GDM1 (cell line): ENCODE measurements at regions not wholly inside any gene's neighbourhood (a gene's known extent, or its start where the extent isn't known, plus 50 kb on each side); places are given as distances from the start of the nearest gene placed in this dataset.
"Not testable (repeated sequence)": the region's sequence is repeated elsewhere in the genome, so short reads cannot be mapped to it uniquely, and the experiment has no call there.

Experiments
- DNase-seq: peaks from one replicate; lab custom pipeline; 2025; lab: John Stamatoyannopoulos, UW

DNA sequence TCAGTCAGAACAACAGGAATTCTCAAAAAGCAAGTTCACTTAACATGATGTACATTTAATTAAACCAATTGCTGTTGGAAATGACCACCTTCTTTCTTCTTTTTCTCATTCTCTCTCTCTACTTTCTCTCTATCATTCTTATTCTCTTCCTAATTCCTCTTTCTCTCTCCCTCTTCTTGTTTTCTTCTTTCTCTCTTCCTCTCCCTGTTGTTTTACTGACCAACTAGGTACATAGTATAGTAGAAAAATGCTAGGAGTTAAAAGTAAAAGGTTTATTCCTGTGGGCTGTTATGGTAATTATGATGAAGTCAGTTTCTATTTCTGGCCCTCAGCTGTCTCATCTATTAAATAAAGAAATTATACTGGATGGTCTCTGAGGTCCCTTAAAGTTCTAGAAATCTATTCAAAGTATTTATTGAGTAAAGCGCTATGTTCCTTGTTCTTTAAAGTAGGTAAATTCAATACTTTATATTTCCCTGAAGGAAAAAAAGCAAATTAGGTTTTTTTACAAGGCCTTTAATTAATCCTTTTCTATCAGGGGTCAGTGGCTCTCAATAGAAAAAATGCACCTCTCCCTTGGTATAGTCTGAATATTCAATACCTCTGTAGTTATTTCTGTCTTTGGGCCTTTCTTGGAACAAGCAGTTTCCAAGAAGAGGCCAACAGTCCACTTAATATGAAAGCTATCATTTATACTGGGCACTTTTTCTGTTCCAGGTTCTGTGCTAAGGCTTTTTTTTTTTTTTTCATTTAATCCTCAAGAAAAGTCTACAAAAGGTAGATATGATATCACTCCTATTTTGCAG, 102.3 kb upstream of the SLC30A5 start:
- DNase-seq: no peak

DNA sequence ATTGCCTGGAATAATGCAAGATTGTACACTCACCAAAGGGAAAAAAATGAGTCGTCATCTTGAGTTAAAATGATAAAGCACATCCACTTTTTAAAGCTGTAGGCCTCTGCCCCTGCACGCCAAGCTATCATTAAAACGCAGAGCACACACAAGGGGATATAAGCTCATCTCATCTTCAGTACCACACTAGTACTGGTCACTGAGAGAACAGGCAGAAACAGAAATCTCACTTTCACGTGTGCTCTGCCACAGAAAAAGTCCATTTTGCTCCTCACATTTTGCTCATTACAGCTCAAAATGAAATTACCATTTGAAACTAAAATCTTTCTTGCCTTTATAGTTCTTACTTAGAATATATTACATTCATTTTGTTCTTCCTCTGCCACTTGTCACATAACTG, 99.2 kb upstream of the SLC30A5 start:
- no peak for DNase-seq

DNA sequence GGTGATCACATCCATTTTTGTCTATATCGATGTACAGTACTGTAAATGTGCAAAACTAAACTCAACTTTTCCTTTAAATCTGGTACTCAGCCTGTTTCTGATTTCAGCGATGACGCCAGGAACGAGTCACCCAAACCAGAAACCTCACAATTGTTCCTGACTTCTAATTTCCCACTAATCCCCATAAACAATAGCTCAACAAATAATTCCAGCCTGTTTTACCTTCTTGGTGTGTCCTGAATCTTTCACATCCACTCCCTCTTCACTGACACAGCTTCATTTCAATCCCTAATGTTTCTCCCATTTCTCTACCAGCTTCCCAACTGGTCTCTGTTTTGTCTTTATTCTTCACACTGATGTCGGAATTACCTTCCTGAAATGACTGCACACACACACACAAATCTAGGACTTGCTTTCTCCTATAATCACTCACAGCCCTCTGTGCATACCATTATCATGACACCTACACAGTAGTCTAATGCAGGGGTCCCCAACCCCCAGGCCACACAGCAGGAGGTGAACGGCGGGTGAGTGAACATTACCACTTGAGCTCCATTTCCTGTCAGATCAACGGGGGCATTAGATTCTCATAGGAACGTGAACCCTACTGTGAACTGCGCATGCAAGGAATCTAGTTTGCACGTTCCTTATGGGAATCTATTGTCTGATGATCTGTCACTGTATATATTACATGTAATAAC, 97.8 kb upstream of the SLC30A5 start:
- no peak for DNase-seq

DNA sequence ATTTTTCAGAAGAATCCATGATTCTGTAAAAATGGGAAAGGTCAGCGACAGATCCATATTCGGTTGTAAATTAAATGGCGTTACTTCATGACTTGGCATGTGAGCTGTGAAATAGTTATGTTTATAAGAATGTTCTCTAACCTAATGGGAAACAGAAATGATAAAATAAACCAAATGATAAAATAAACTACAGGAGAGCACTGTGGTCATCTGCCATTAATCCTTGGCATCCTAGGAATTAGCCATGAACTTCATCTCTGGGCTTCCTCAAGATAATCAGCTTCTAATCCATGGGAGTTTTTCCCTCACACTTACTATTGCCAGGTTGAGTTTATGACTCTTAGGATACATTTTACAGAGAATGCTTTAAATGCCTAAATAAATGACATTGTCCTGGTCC, 94.6 kb upstream of the SLC30A5 start:
- DNase-seq: no peak

DNA sequence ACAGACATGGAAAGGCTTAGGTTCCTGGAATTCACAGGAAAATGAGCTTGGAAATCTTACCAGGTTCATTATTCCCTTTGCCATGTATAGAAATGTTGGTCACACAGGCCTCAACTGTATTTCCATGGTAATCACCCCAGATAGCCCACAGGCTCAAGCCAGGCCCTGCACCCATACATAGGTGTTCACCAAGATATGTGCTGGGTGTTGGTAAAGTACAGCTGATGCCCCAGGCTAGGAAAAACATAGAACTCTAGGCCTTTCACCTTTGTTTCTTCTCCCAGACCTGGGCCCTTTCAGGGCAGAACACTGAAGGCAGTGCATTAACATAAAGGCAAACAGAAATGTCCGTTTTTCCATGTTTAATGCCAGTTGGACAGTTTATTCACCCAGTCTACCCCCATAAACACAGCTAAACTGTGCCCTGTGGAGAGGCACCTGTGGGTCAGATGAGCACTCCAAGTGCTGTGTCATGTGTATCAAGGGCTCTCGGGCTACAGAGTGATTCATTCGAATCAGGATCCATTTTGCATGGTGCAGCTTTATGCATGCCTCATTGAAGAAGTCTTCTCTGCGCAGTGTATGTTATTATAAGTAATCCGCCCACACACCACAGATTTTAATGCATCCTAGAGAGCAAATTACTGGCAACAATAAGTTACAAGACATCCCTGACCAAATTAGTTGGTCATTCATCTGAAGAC, 93.4 kb upstream of the SLC30A5 start:
- DNase-seq: no peak

DNA sequence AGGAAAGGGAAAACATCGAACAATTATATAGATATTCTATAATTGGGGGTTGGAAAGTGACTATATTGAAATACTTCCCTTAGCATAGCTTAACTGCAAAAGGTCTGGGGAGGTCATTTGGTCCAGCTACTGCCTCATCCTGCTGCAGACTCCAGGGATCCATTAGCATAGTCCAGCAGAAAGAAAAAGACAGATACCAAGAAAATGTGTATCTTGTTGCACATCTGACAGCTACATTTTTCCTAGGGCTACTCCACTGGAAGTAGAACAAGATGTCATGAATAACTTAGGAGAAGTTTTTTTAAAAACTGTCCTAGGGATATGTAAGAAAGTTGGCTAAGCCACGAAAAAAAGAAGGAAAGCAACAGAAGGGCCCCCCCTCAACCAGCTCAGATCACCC, 92.9 kb upstream of the SLC30A5 start:
- no peak for DNase-seq

DNA sequence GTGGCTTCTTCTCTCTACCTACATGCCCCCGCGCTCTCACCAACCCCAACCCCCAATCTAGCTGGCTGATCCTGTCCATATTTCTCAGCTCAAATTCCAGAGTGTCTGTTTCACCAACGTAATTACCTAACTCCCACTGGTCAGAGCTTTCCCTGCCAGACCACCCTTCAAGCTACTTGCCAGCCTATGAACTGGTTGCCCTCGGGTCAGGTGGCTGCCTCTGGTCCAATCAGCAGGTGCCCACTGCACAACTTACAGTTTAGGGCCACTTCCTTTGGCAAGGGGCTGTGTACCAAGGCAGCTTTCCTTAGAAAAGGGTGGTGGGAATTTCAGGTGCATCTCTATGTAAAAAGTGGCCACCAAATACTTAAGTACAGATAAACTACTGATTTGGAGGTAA, 92.2 kb upstream of the SLC30A5 start:
- DNase-seq: no peak

DNA sequence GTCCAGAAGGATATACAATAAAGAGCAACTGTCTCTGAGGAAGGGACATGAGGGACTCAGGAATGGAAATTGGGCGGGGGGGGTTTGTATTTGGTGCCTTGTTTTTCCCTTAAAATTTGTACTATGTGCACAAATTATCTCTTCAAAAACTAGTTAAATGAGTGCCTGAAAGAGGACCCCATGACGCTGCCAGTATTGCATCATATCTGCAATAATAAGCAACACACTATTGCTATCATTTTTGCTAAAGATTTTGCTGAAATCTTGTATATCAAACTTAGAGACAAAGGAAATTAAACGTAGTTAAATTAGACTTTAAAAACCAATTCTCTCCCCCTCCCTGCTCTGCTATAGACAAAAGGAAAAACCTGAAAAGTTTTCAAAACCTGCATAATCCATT, 89.7 kb upstream of the SLC30A5 start:
- DNase-seq: no peak

DNA sequence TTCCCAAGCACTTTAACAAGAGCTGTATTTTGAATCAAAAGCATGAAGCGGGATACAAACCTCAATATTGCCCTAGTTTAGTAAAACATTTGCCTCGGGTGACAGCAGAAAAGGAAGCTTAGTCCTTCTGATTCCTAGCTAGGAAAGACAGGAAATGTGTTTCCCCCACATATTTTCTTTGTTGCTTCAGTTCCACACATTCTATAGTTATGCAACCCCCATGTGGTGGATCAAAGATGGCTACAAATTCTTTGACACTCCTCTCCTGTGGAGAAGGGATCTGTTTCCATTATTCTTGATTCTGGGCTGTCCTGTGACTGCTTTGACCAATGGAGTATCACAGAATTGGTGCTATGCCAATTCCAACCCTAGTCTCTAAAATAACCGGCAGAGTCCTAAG, 89.1 kb upstream of the SLC30A5 start:
- no peak for DNase-seq

DNA sequence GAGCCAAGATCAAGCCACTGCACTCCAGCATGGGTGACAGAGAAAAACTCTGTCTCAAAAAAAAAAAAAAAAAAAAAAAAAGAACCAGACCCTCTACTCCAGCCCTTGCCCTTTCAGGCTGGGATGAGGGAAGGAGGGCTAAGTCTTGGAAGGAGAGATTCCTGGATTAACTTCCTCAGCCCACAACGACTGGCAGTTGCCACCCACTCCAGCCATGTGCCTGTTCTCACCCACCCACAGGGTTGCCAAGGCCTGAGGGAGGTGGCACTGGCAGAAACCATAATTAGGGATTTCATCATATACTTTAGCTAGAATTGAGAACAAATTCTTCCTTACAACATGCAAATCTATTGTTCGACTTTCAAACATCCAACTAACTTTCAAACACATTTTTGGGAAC, 87.8 kb upstream of the SLC30A5 start:
- no peak for DNase-seq

DNA sequence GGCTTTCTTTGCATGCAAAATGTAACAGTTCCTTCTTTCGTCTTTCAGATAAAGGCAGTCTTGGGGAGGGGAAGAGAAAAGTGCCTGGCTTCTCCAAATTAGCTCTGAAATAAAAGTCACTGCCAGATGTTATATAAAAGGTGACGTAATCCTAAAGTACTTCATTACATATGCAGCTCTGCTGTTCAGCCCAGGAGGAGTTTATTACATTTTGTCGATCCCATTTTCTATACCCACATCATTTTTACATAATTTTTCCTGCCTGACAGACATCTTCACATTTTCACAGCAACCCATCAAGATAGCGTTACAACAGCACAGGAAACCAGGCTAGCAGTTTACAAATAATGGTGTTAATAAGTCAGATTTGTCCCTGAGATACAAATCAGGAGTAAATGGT, 86.7 kb upstream of the SLC30A5 start:
- no peak for DNase-seq

DNA sequence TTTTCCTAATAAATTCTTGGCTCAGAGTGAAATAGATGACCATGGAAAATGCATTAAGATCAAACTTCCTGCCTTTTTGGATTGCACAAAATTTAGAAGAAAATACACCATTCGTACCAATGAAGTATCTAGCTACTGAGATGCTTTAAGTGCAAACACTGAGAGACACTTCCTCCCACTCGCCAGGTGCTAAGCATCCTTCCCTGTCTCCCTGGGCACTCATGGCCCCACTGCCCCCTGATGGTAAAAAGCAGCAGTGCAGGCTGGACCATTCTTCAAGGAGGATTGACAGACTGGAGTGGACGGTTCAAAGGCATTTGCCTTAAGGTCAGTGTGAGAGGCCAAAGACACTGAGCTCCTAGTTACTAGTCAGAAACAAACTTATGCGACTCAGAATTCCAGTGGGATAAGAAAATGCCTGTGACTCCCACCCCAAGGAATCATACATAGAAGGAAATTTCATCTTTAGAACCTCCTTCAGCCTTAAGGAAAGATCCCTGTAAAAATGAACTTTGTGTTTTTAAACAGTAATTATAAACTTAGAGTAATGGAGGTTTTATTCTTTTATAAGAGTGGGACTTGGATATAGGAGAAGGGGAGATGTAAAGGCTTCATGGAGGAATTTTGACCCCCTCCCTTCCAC, 86.0 kb upstream of the SLC30A5 start:
- peak; percentile 5 for DNase-seq

DNA sequence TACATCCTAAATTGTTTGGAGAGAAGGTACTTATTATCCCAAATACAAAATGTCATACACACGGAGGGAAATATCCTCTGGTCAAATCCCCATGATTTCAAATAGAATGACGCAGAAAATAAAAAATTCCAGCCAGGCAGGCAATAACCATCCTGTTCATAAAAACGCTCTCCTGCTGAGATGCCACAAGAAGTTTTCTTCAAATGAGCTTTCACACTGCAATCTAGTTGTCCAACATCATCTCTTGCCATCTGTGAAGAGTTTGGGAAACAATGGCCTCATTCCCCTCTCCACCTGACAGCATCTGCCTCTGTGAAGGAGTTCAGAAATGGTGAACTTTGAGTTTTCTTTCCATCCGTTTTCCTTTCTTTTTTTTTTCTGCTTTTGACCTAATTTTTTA, 83.3 kb upstream of the SLC30A5 start:
- DNase-seq: no peak

DNA sequence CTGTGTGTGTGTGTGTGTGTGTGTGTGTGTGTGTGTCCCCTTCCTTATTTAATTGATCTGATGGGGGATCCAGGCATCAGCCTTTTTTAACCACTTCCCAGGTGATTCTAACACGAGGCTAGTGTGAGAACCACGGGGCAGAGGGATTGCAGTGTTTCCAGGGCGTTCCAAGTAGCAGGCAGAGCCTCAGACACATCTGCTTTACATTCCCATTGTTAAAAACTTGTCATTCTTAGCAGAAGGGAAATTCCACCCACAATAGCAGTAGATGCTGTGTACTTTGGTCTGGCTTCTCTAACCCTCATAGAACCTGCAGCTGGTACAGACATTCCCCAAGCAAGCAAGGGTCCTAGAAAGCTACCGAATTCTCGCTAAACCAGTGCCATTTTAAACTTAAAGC, 81.9 kb upstream of the SLC30A5 start:
- DNase-seq: no peak

DNA sequence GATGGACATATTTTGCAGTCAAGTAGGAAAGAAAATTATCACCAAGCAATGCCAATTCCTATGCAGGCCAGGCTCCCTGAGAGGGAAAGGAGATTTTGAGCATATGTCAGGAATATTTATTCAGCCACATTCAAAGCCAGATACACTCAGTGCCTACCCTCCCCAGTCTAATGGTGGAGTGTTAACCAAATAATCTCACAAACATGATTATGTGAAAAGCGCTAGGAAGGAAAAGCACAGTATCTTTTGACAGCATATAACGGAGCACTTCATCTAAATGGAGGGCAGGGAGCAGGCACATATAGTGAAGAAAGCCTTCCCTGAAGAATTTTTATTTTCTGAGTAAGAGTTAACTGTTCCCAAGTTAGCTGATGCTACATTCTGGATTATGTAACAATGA, 80.3 kb upstream of the SLC30A5 start:
- DNase-seq: no peak

DNA sequence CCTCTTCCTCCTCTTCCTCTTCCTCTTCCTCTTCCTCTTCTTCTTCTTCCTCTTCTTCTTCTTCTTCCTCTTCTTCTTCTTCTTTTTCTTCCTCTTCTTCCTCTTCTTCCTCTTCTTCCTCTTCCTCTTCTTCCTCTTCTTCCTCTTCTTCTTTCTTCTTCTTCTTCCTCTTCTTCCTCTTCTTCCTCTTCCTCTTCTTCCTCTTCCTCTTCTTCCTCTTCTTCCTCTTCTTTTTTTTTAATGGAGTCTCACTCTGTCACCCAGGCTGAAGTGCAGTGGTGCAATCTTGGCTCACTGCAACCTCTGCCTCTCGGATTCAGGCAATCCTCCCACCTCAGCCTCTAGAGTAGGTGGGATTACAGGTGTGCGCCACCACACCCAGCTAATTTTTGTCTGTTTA, 79.8 kb upstream of the SLC30A5 start:
- DNase-seq: not testable (repeated sequence)

DNA sequence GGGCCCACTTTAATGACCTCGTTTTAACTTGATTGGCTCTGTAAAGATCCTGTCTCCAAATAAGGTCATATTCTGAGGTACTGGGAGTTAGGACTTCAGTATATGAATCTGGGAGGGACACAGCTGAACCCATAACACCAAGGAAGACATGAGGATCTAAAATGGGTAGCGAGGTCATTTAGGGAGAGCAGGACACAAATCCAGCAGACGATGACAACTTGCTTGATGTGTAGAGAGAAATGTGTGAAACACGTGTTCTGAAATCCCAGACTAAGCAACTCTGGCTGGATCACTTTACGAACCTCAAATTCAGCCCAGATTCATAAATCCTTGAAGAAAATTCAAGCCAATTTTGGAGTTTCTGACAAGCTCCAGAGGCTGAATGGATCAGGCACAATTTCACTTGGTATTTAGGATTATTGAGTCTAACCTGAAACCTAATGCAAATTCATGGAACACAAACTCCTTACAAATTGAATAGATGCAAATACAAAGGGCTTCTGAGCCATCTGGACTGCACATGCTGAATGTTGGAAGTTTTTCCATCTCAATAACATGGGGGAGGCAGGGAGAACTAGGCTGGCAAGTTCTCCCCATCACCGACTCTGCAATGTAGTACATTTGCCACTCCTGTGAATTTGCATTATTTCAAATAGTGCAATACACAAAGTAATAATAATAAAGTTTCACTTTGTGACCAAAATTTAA, 74.0 kb upstream of the SLC30A5 start:
- no peak for DNase-seq

DNA sequence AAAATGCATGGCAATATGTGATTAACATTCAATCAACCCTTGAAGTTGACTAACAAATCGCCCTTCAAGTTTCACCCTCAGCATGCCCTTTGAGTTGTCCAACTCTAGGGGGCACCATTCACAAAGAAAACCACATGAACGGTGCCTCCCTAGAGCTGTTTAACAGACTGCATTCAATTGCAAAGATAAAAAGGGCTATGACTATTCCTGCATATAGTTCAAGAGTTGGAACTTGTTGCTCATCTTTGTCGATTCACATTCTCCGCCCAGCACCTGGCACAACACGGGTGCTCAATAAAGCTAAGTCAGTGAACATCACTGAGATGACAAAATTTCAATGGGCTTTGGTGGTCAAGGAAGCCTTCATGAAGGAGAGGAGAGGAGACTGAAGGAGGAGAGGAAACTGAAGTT, 69.6 kb upstream of the SLC30A5 start:
- DNase-seq: peak; percentile 38

DNA sequence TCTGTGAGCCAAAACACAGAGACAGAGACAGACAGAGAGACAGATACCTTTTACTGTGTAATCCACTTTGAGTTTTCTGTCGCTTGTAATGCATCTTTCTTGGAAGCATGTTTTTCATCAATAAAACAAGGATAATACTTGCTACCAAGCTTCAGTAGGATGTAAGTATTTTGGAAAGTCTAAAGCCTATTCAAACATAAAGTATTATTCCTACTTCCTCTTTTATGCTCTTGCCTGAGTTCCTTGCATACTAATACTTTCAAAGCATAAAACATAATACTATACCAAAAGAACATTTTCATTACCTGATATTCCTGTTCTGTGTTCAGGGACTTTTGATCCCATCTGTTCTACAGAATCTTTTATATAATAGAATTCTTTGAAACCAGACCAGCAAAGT, 64.5 kb upstream of the SLC30A5 start:
- DNase-seq: no peak

DNA sequence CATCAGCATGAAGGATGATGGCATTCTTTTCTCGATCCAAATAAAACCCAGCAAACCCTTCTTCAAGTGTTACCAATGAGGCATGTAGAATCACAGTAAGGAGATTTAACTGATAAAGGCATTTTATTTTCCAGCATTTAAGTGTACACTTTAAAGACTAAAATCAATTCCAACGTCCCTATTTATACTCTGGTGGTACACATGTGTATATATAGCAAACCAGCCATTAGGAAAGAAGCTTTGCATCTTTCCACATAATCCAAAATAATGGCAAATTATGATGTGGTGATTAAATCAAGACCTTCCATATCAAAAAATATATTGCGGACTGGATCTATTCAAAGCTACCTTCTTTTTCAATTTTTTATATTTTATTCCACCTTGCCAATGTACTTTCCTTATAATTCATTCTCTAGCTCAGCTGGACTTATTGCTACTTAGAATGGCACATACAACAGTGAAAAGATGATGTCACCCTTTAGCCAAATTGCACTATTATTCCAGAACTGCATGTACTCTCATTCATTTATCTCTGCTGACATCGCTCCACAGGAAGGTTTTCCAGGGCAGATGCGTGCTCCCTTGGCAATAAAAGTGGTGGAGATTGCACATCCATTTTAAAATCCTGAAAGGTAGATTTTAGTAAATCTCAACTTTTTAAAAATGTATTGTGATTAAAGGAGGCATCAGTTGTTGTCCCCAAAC, 63.3 kb upstream of the SLC30A5 start:
- no peak for DNase-seq

DNA sequence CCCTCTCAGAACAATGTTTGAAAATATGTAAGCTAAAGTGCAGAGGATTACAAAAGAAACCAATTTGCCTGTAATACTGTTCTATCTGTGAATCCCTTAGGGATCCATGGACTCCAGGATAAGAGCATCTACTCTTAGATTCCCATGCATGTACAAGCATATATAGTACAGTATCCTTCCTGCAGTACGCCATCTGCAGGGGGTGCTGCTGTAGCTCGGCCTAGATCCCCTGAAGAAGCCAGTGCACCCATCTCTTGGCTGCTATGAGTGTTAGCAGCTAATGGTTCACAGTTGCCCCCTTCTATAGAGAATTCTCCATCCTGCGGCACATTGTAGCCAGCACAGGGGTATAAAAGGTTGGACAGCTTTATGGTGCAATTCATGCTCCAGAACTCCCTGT, 61.8 kb upstream of the SLC30A5 start:
- no peak for DNase-seq
